Activated CD4-positive, alpha-beta T cell treated with anti-CD3 and anti-CD28 coated beads, Interleukin-2, Interleukin-6, amounts not matched to agents 100 ng/mL and 50 ng/mL, durations not matched to agents 16 hours and 8 hours (primary cell): ENCODE measurements at regions not wholly inside any gene's neighbourhood (a gene's known extent, or its start where the extent isn't known, plus 50 kb on each side); places are given as distances from the start of the nearest gene placed in this dataset.
"Not testable (repeated sequence)": the region's sequence is repeated elsewhere in the genome, so short reads cannot be mapped to it uniquely, and the experiment has no call there.

Source experiments
- DNase-seq: peaks from one replicate; pipeline ENCODE4 v3.0.0-alpha.2; 2020

DNA sequence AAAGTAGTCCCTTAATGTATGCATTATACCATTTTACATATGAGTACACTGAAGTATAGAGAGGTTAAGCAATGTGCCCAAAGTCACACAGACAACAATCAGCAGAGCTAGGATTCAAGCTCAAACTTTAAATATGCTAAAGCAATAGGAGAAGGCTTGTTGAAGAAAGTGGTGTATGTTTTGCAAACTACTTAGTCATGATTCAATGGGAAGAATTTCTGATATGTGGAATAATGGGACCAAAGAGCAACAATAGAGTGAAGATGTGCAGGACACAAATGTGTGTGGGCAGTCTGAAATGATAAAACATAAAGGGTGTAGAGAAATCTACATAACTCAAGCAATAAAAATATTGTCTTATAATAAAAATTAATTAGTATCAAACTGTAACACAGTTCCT, 109.0 kb upstream of the ARSJ start:
- no peak for DNase-seq

DNA sequence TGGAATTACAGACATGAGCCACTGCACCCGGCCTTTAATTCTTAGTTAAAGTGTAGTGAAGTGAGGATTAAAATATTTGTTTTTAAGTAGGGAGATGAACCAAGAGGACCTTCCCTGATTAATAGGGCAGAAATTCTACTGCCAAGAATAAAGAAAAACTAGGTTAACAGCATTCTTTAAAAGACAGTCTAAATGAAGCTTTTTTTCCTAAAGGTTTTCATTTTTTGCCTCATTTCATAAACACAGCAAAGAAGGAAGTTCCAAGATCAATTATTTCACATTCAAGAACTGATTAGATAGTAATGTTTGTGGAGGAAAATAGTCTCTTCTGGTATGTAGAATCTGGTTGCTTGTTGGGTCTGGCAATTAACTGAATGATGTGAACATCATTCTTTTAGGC, 112.1 kb upstream of the ARSJ start:
- no peak for DNase-seq

DNA sequence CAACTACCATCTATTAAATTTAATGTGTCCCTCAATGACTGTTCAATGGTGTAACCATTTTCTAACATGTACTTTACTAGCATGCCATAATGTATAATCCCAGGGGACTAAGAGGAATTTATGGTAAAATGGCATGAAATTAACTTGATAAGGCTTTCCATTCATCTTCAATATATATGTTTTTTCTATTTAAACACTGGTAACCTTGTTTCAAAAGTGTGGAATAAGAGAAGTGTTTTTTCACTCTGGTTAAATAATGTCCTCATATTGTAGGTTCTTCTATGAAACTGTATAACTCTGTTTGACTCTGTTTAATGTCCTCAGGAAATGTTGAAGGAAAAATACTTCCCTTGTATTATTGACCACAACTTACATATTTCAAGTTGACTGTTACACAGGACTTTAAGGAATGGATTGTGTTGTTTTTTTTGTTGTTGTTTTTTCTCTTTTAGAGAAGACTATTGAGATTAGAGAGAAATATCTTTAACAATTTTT, 113.8 kb upstream of the ARSJ start:
- DNase-seq, result no peak

DNA sequence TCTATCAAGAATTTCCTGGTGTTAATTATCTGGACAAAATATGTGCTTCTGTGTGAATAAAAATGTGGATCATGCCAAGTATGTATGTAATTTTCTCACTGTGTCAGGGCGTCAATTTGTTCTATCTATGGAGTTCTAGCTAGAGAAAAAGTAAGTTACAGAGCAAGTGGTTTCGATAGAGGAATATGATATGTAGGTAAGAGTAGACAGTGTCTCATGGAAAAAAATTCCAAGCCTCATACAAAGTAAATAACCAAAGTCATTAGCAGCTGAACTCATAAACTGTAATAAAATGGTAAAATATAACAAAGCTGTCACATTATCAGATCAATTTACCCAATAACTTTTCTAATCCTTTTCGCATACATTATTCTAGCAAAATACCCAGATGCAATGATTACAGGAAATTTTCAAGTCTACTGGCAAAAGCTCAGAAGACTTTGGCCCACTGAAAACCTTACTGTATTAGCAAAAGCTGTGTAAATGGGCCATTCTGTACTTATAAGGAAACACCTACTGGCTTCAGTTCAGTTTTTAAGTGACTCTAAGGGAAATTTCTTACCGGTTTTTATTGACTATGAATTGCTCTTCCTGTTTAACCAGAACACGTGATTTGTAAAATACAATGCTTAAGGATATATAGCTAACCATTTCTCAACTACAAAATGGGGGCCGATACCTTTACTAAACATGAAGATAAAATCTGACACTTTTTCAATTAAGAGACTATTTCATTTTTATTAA, 121.0 kb upstream of the ARSJ start:
- no peak for DNase-seq

DNA sequence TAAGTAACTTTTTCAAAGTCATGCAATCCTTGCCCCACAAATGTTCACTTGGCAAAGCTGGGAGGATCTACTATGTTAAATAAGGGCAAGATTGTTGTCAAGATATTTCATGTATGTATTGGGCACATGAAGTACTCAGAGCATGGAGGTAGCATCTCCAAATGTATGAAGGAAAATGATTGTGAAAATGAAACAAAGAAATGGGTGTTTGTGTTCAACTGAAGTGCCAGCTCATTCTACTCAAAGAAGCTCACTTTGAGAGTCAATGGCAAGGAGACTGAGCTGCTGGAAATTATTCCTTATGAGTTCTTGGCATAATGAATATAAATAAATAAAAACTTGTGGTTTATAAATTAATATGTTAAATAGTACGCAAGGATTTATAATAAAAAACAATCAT, 124.5 kb upstream of the ARSJ start:
- no peak for DNase-seq

DNA sequence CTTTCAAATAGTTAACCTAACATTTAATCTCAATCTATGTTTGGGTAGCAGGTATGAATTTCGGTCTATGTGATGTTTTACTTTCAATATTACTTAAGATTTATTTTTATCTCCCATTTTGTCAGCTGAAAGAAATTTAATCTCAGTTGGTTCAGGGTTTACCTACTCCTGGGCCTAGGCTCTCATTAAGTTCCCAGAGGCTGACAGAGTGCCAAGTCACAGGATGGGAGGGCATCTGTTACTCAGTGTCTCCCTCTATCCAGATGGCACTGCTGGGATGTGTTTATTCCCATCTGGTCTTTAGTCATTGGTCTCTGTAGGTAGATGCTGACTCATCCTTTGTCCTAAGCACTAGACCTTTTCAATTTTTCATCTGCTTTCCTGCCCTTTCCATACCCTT, 129.4 kb upstream of the ARSJ start:
- no peak for DNase-seq

DNA sequence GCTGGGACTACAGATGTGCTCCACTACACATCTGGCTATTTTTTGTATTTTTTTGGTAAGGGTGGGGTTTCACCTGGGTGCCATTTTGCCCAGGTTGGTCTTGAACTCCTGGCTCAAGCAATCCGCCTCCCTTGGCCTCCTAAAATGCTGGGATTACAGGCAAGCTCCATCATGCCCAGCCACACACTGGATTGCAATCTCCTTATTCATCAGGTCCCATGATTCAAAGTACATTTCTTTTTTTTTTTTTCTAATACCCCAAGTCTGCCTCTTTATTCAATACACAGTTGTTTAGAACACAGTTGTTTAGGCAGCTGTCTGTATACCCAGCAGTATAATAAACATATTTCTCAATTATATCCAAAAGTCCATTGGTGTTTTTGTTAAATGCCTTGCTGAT, 130.3 kb upstream of the ARSJ start:
- DNase-seq, result no peak

DNA sequence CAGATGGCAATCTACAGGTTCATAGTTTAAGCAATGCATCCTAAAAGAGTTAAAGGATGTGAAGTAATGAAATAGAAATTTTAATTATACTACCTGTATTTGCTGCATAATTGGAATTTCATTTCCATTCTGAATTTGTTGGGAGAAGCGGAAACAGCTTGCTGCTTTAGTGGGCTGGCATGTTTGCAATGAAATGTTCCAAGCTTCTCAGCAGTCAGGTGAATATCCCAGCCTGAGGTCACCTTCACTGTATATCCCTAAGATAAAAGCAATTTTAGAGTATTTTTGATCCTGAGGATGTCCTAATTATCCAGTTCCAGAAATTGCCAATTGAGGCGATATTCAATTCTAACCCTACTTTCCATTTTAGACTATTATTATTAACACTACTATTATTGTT, 136.1 kb upstream of the ARSJ start:
- no peak for DNase-seq

DNA sequence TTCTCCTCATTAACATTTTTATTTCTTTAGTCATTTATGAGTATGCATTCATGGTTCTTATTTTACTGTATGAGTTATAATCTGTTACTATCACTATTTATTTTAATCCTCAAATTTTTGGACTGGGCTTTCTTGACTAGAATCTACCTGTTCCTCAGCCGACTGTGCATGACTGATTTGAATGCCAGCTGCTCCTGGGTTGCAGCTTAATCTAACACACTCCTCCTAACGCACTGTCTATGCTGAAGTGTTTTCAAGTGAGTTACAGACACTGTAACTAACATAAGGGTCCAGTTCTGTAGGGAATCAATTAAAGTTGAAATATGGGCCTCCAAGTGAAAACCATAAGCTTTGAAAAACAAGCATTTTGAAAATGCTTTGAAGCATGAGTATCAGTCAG, 137.4 kb upstream of the ARSJ start:
- no peak for DNase-seq

DNA sequence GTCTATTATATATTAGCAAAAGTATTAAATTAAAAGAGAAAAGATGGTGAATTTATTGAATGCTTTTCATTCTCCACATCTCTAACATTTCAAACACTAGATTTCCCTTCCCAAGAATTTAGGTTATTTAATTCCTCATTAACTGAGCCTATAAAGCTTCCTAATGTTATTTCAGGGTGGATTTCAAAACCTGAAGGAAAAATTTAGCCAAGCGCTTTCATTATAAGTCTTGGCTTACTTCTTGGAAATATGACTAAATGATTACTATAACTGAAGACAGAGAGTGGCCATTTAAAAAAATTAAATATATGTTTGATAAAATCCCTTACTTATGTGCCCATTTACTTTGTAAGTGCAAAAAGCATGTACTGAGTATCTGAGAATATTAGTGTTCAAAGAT, 141.8 kb upstream of the ARSJ start:
- no peak for DNase-seq

DNA sequence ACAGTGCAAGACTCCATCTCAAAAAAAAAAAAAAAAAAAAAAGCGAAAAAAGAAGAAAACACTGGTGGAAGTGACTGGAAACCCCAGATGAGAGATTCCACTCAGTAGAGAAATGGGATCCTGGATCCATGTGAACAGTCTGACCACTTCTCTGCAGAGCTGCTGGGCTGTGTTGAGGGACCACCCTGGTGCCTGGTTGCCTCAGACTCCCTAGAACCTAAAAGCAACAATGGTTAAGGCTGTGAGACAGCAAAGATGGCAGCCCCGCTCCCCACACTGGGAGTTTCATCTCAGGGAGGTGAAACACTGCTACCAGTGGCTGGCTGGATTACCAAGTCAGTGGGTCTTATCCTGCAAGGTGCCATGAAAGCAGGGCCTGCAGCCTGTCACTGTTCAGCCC, 152.8 kb upstream of the ARSJ start:
- DNase-seq, result no peak

DNA sequence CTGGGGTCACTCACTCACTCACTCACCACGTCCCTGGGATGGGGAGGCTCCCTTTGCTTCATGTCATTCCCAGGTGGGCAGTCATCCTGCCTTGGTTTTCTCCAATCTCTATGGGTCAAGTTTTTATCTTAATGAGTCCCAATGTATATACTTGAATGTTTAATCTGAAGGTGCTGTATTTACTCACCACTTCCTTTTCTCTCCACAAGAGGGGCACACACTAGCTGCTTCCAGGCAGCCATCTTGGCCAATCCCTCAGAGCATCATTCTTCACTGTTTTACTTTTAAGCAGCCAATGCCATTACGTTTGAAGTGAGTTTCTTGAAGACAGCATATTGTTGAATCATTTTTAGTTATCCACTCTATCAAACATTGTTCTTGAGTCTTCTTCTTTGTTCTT, 153.4 kb upstream of the ARSJ start:
- DNase-seq, result peak; percentile 9

DNA sequence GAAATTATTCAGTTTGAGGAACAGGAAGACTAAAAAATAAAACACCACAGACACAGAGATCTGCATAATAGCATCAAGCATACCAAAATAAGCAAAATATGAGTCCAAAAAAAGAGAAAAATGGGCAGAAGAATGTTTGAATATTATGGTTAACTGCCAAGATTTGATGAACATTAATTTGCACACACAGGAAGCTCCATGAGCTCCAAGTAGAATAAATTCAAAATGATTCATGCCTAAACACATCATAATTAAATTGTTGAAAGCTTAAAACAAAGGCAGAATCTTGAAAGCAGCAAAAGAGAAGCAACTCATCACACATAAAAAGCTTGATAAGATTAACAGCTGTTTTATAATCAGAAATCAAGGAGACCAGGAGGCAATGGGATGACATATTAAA, 156.6 kb upstream of the ARSJ start:
- no peak for DNase-seq

DNA sequence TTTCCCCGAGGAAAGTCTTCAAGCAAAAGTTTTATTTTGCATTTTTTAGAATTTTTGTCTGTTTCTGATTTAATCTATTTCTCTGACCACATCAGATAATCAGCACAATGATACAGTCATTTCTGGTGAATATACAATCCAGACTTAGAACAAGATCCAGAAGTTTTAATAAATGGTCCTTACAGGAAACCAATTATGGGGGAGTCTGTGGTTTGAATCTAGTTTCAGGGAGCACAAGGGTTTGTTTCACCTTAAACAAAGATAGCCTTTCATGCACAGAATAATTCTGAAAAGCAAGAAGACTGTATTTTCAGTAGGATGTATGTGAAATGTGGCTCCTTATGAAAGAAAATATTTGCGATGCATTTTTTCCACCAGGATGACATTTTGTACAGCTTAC, 158.5 kb upstream of the ARSJ start:
- no peak for DNase-seq

DNA sequence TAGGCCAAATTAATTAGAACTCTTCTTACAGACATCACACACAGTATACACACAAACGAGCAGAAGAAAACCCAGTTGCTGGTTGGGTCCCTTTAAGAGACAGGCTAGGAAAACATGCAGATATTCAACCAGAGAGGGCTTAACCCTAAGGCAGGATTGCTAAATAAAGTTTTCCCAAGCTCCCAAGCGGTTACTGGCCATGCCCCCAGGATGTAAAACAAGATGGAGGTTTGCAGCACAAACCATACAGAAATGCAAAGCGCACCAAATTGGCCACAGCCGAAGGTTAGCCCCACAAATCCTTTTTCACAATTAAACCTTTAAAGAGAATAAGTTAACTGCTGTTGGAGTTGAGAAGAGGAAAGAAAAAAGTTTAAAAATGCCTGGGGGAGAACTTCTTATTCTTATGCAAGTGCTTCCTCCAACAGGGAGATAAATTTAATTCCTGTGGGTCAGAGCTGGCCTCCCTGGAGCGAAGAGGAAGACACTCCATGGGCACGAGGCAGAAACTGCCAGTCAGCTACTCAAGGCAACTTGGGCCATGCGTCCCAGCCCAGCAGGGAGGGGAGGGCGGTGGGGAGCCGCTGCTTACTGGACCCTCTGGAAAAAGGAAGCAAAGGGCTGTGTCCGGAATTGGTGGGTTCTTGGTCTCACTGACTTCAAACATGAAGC, 167.6 kb upstream of the ARSJ start:
- no peak for DNase-seq

DNA sequence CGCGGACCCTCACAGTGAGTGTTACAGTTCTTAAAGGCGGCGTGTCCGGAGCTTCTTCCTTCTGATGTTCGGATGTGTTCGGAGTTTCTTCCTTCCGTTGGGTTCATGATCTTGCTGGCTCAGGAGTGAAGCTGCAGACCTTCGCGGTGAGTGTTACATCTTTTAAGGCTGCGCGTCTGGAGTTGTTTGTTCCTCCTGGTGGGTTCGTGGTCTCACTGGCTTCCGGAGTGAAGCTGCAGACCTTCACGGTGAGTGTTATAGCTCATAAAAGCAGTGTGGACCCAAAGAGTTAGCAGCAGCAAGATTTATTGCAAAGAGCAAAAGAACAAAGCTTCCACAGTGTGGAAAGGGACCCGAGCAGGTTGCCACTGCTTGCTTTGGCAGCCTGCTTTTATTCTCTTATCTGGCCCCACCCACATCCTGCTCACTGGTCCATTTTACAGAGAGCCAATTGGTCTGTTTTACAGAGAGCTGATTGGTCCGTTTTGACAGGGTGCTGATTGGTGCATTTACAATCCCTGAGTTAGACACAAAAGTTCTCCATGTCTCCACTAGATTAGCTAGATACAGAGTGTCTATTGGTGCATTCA, 168.3 kb upstream of the ARSJ start:
- peak; percentile 2 for DNase-seq

DNA sequence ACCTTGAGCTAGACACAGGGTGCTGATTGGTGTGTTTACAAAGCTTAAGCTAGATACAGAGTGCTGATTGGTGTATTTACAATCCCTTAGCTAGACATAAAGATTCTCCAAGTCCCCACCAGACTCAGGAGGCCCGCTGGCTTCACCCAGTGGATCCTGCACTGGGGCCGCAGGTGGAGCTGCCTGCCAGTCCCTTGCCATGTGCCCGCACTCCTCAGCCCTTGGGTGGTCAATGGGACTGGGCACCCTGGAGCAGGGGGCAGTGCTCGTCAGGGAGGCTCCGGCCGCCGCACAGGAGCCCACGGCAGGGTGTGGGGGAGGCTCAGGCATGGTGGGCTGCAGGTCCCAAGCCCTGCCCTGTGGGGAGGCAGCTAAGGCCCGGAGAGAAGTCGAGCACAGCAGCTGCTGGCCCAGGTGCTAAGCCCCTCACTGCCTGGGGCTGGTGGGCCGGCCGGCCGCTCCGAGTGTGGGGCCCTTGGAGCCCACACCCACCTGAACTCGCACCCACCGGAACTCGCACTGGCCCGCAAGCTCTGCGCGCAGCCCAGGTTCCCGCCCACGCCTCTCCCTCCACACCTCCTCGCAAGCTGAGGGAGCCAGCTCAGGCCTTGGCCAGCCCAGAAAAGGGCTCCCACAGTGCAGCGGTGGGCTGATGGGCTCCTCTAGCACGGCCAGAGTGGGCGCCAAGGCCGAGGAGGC, 169.1 kb upstream of the ARSJ start:
- not testable (repeated sequence) for DNase-seq

DNA sequence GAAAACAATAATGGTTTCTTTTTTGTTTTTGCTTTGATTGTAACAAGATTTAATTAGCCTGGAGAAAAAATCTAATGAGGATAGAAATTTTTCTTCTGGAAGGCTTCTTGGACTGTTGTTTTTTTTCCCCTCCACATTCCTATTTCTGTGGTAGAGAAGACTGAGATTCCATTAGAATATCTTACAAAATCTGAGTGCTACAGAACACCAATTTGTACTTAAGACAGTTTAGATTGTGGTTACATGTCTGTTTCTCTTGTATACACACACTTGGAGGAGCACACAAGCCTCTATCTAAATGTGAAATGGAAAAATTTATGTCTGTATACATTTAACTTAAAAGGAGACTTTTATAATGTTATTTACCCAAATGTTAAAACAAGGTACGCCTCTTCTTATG, 176.9 kb upstream of the ARSJ start:
- no peak for DNase-seq

DNA sequence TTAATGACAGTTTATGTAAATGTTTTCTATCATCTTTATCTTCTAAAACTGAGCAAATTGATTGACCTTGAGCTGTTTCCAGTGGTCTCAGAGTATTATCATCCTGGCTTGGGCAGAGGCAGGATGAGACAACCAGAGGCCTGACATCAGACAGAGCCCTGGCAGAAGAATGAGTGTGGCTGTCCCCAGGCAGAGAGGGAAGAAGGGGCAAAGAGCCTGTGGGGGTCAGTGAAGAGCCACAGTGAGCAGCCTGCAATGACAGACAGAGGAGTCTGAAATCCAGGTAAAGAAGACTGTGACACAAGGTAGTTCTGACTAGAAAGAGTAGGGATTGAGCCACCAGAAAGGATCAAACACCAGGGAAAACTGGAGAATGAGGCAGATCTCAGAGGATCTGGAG, 182.4 kb upstream of the ARSJ start:
- no peak for DNase-seq

DNA sequence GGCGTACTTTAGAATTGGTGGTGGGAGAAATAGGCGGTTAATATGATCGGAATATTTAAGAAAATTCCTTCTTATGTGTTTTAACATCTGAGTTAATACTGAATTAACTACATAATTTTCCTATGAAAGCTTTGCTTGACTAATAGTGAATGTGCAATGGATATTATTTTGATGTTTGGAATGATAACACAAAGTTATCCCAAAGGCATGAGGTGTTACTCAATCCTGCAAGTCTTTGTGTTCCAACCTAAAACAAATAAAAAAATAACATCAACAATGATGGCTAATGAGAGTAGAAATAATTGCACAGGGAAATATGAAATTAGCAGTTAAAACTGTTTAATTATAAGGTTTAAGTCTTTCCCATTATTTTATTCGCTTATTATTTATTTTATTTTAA, 183.6 kb upstream of the ARSJ start:
- DNase-seq, result no peak

DNA sequence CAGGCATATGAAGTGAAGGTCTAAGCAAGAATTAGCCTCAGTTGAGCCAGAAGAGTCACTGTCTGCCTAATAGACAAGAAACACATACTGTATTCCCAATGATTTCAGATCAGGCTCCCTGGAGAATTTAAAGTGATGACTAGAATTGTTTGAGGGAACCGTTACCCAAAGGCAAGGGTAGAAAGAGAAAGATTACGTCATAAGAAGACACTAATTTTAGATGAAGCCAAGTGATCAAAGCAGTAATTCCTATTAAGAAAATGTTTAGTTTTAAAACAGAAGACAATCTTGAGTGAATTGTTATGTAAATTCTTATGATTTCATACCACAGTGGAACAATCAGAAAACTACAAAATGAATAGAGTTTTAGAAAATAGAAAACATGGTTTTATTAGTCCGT, 194.5 kb upstream of the ARSJ start:
- DNase-seq, result no peak

DNA sequence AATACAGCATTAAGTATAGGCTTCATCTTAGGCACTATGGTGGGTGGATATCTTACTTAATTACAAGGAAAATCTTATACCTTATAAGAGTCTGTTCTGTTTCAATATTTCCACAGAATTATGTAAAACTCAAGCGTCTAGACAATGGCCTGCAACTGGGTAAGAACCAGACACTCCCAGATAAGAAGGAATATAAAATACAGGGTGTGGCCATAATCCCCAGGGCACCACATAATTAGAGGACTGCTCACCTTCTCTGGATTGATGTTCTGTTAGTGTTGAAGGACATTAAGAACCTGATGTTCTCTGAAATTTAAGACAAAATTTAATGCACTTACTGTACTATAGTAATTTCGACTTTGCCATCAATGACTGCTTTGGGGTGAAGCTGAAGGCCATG, 198.2 kb upstream of the ARSJ start:
- DNase-seq, result no peak

DNA sequence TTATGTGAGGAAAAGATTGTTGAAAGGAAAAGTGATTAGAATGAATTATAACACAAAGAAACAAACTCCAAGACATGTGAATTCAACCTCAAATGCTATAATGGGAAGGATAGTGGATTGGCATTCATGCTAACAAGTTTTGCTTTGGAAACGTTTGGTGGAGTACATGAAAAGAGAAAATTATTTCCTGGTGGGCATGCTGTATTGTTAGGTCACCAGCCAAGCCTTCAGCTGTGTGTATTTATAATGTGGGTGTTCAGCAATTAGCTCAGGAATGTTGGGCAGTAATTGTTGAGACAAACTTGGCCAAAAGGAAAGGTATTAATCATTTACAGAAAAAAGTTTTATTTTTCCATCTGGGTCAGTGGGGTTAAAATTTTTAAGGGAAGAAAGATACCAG, 198.9 kb upstream of the ARSJ start:
- DNase-seq, result no peak

DNA sequence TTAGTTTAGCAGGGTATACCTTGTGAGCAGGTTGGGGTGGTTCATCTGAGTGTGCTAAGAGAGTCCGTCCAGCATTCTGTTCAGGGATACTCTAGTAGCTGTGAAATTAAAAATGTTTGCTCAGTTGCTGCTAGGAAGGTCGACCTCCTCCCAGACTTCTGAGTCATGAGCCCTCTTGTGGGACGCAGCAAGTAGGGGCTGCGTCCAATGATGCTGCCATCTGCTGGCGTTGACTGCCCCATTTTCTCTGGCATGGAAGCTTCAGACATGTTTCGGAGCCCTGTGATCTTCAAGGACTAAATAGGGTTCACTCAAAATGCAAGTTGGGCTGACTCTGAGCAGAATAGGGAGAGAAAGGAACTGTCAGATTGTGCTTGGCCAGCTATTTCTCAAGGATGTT, 201.0 kb upstream of the ARSJ start:
- DNase-seq, result peak; percentile 5
